Activated naive CD8-positive, alpha-beta T cell treated with anti-CD3 and anti-CD28 coated beads for 36 hours (primary cell): ENCODE measurements at regions not wholly inside any gene's neighbourhood (a gene's known extent, or its start where the extent isn't known, plus 50 kb on each side); places are given as distances from the start of the nearest gene placed in this dataset.

Experiments
- DNase-seq: peaks from one replicate; pipeline ENCODE4 v3.0.0; 2021
- H3K27ac Mint-ChIP-seq: one replicate; pipeline ENCODE4 v1.8.0; 2022; ENCODE audit warnings: mild to moderate bottlenecking, moderate library complexity, mixed read lengths
- H3K27me3 Mint-ChIP-seq: one replicate; pipeline ENCODE4 v1.8.0; 2022; ENCODE audit warnings: mild to moderate bottlenecking, mixed read lengths
- H3K36me3 Mint-ChIP-seq: one replicate; pipeline ENCODE4 v1.8.0; 2021; ENCODE audit warnings: mild to moderate bottlenecking, mixed read lengths
- H3K4me1 Mint-ChIP-seq: one replicate; pipeline ENCODE4 v1.8.0; 2021; ENCODE audit warnings: mixed read lengths
- H3K4me3 Mint-ChIP-seq: one replicate; pipeline ENCODE4 v1.8.0; 2022; ENCODE audit warnings: mild to moderate bottlenecking, moderate library complexity, mixed read lengths
- H3K9me3 Mint-ChIP-seq: one replicate; pipeline ENCODE4 v1.8.0; 2022; ENCODE audit warnings: mixed read lengths

DNA sequence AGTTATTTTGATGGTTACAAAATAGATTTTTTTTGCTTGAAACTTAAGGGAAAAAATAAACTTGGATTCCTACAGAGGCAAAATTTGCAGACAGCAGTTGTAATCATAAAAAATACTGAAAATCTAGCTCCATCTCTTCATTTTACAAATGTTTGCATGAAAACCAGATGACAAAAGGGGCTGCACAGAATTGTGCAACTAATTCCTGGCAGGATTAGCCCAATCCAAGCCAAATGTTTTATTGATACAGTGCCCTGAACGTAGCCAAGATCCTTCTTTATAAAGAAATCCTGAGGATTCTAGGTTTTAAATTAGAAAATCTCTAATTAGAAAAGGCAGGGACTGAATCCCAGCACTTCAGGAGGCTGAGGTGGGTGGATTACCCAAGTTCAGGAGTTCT, 356.4 kb upstream of the SEL1L start:
- no peaks in the 10 kb centered on the region for H3K27me3 Mint-ChIP-seq
- no peak overlapping the region for H3K27ac Mint-ChIP-seq
- peaks cover 9% of the 10 kb centered on the region for H3K9me3 Mint-ChIP-seq
- no peak overlapping the region for H3K4me3 Mint-ChIP-seq
- no peak for DNase-seq
- H3K36me3 Mint-ChIP-seq, result no peaks in the 10 kb centered on the region
- H3K4me1 Mint-ChIP-seq, result no peaks in the 10 kb centered on the region

DNA sequence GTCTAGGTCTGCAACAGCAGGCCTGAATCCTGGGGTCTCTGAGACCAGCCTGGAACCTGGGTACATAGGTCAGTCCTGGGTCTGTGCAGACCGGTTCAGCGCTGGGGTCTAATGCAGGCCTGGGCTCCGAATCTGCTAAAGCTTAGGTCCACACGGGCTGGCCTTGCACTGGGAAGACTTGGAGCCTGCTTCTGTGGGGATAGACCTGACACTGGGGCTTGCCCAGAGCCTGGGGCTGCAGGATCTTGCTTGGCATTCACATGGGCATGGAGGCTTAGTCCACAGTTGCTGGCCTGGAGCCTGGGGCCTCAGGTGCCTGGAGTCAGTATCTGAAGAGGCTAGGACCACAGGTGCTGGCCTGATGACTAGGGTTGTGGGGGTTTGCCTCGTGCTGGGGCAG, 369.8 kb upstream of the SEL1L start:
- DNase-seq, result no peak
- peaks cover 15% of the 10 kb centered on the region for H3K9me3 Mint-ChIP-seq
- H3K4me1 Mint-ChIP-seq, result no peaks in the 10 kb centered on the region
- H3K27me3 Mint-ChIP-seq, result no peaks in the 10 kb centered on the region
- H3K4me3 Mint-ChIP-seq, result no peak overlapping the region
- no peaks in the 10 kb centered on the region for H3K36me3 Mint-ChIP-seq
- H3K27ac Mint-ChIP-seq, result no peak overlapping the region

DNA sequence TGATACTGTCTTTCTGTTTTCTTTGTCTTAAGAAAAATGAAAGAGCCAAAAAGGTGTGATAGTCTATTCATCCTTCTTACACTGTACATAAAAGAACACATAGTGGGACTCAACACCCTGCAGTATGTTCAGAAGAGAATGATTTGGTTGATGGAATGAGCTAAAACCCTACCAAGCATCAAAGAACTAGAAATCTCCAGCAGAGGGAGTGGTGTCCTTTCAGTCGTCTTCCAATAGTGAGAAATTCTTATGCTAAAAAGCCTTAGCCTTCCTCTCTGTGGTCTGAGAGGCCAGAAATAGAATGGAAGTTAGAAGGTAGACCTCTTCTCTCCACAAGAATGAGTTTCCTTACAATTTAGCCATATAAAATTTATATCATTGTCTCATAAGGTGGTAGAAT, 393.4 kb upstream of the SEL1L start:
- Mint-ChIP-seq H3K27ac (no peak overlapping the region), H3K4me3 (no peak overlapping the region), H3K4me1 (no peaks in the 10 kb centered on the region), H3K36me3 (no peaks in the 10 kb centered on the region), H3K27me3 (peaks cover 4% of the 10 kb centered on the region), H3K9me3 (no peaks in the 10 kb centered on the region)
- no peak for DNase-seq

GRCh38 chr14:81931828-81932227, 398.2 kb upstream of the SEL1L start:
- Mint-ChIP-seq H3K4me1 (no peaks in the 10 kb centered on the region), H3K36me3 (no peaks in the 10 kb centered on the region), H3K27me3 (peaks cover 4% of the 10 kb centered on the region), H3K4me3 (no peak overlapping the region), H3K27ac (no peak overlapping the region), H3K9me3 (no peaks in the 10 kb centered on the region)
- no peak for DNase-seq

GRCh38 chr14:81936348-81936747, 402.7 kb upstream of the SEL1L start:
- Mint-ChIP-seq H3K9me3 (no peaks in the 10 kb centered on the region), H3K27me3 (no peaks in the 10 kb centered on the region), H3K4me3 (no peak overlapping the region), H3K4me1 (no peaks in the 10 kb centered on the region), H3K36me3 (no peaks in the 10 kb centered on the region), H3K27ac (no peak overlapping the region)
- DNase-seq, result no peak

DNA sequence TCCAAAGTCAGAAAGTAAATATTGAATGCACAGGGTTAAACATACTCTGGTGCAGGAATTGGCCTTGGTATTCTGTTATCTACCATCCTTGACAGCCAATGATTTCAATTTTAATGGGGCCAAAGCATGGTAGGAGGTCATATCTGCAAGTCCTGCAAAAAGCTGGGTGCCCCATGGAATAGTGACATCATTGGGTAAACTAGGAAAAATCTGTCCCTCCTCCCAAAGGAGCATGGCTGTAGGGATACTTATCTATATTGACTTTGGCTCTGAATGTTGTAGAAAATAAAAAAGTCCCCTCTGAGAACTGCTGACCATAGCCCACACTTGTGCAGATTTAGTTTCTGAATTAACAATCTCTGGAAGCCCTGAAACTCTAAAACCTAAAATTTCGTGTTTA, 403.2 kb upstream of the SEL1L start:
- Mint-ChIP-seq H3K4me3 (no peak overlapping the region), H3K36me3 (no peaks in the 10 kb centered on the region), H3K27ac (no peak overlapping the region), H3K4me1 (no peaks in the 10 kb centered on the region), H3K9me3 (no peaks in the 10 kb centered on the region), H3K27me3 (no peaks in the 10 kb centered on the region)
- no peak for DNase-seq

GRCh38 chr14:81938341-81938740, 404.7 kb upstream of the SEL1L start:
- H3K4me3 Mint-ChIP-seq, result no peak overlapping the region
- H3K27ac Mint-ChIP-seq, result no peak overlapping the region

GRCh38 chr14:81940651-81941050, 407.0 kb upstream of the SEL1L start:
- H3K9me3 Mint-ChIP-seq, result peaks cover 2% of the 10 kb centered on the region
- H3K36me3 Mint-ChIP-seq, result no peaks in the 10 kb centered on the region
- no peaks in the 10 kb centered on the region for H3K27me3 Mint-ChIP-seq
- H3K27ac Mint-ChIP-seq, result no peak overlapping the region
- H3K4me1 Mint-ChIP-seq, result no peaks in the 10 kb centered on the region
- no peak overlapping the region for H3K4me3 Mint-ChIP-seq
- DNase-seq, result no peak

More at GRCh38 chr14:81938341-81938740, 404.7 kb upstream of the SEL1L start:
- H3K4me1 Mint-ChIP-seq, result no peaks in the 10 kb centered on the region
- no peak for DNase-seq
- no peaks in the 10 kb centered on the region for H3K36me3 Mint-ChIP-seq
- peaks cover 2% of the 10 kb centered on the region for H3K9me3 Mint-ChIP-seq
- H3K27me3 Mint-ChIP-seq, result no peaks in the 10 kb centered on the region

- H3K27me3 Mint-ChIP-seq, result no peaks in the 10 kb centered on the region
- DNase-seq, result no peak
- no peaks in the 10 kb centered on the region for H3K4me1 Mint-ChIP-seq
- no peak overlapping the region for H3K4me3 Mint-ChIP-seq
- no peaks in the 10 kb centered on the region for H3K36me3 Mint-ChIP-seq
- no peak overlapping the region for H3K27ac Mint-ChIP-seq
- peaks cover 2% of the 10 kb centered on the region for H3K9me3 Mint-ChIP-seq
Observed at GRCh38 chr14:81942071-81942470, 408.4 kb upstream of the SEL1L start.

- Mint-ChIP-seq H3K4me1 (no peaks in the 10 kb centered on the region), H3K9me3 (peaks cover 2% of the 10 kb centered on the region), H3K4me3 (no peak overlapping the region), H3K27ac (no peak overlapping the region), H3K36me3 (no peaks in the 10 kb centered on the region), H3K27me3 (no peaks in the 10 kb centered on the region)
- no peak for DNase-seq
Observed at GRCh38 chr14:81946375-81946774, 412.7 kb upstream of the SEL1L start.

DNA sequence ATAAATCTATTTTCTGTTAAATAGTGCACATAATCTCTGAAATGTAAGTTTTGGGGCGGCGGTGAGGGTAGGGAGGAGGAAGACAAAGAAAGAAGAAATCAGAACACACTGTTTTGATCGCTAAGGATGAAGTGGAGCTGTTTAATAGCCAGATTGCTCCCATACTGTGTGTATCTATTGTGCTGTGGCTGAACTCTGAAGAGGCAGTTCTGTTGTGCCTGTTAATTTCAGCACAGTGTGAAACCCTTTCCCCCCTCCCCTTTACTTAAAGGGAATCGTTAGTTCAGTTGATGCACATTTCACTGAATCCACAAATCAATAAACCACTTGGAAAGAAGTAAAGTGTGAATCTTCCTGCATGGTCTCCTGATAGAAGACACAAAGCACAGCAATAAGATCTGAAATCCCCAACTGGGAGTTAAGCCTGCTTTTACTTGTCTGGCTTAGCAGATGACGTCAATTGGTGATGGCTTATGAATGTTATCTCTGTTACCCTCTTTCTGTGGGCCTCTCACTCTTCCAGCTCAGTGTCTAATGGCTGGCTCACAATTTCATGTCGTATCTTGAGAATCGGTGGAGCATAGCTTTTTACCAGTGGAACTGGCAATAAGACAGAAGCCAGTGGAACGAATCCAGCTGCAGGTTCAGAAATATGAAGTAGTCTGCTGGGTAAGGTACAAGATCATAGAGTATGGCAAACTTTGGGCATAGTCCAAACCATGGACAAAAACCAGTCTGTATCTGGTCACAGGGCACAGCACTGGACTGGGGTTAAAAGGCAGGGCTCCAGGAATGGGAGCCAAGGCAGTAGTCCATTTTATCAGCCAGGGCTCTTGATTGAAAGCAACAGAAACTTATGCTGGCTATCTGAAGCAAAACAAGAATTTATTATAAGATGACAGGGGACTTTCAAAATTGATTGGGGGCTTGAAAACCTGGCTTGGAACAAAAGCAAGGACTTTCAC, 413.5 kb upstream of the SEL1L start:
- no peaks in the 10 kb centered on the region for H3K4me1 Mint-ChIP-seq
- peaks cover 1% of the 10 kb centered on the region for H3K9me3 Mint-ChIP-seq
- no peak overlapping the region for H3K4me3 Mint-ChIP-seq
- H3K27me3 Mint-ChIP-seq, result no peaks in the 10 kb centered on the region
- no peak overlapping the region for H3K27ac Mint-ChIP-seq
- H3K36me3 Mint-ChIP-seq, result no peaks in the 10 kb centered on the region
- no peak for DNase-seq

GRCh38 chr14:81952917-81953316, 419.3 kb upstream of the SEL1L start:
- no peak for DNase-seq
- Mint-ChIP-seq H3K4me3 (no peak overlapping the region), H3K36me3 (no peaks in the 10 kb centered on the region), H3K27me3 (no peaks in the 10 kb centered on the region), H3K9me3 (no peaks in the 10 kb centered on the region), H3K27ac (no peak overlapping the region), H3K4me1 (no peaks in the 10 kb centered on the region)

DNA sequence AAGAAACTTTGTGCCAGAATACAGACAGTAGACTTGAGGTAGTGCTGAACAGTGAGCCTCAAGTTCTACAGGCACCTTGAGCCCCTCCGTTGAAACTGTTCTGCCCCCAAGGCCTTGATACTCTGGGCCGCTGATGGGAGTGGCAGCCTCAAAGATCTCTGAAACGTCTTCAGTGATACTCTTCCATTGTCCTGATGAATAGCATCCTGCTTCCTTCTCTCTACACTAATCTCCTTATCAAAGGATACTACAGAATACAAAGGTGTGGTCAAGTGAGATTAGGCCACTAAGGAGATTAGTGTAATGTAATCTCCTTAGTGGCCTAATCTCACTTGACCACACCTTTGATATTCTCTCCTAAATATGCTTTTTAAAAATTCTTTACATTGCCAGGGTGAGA, 419.8 kb upstream of the SEL1L start:
- Mint-ChIP-seq H3K9me3 (no peaks in the 10 kb centered on the region), H3K4me3 (no peak overlapping the region), H3K27me3 (no peaks in the 10 kb centered on the region), H3K27ac (no peak overlapping the region), H3K4me1 (no peaks in the 10 kb centered on the region), H3K36me3 (no peaks in the 10 kb centered on the region)
- DNase-seq, result no peak

DNA sequence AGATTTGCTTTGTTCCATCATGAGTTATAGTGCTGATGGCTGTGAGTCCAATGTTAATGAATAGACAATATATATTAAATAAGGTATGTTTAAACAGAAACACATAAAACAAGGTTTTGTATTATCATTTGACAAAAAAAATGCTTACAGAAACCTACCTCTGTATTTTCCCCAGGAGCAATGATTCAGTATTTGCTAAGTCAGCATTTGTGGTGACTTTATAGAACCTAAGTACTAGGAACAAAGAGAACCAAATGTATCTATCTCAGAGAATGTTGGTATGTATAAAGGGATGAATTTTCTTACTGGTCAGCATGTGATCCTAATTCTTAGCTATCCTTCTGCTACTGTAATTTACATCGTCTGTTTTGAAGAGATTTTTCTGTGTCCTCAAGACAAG, 421.5 kb upstream of the SEL1L start:
- H3K9me3 Mint-ChIP-seq, result no peaks in the 10 kb centered on the region
- DNase-seq, result no peak
- no peaks in the 10 kb centered on the region for H3K27me3 Mint-ChIP-seq
- no peaks in the 10 kb centered on the region for H3K4me1 Mint-ChIP-seq
- no peaks in the 10 kb centered on the region for H3K36me3 Mint-ChIP-seq
- no peak overlapping the region for H3K4me3 Mint-ChIP-seq
- H3K27ac Mint-ChIP-seq, result no peak overlapping the region

- Mint-ChIP-seq H3K27ac (no peak overlapping the region), H3K4me3 (no peak overlapping the region), H3K4me1 (no peaks in the 10 kb centered on the region), H3K36me3 (no peaks in the 10 kb centered on the region), H3K27me3 (no peaks in the 10 kb centered on the region), H3K9me3 (no peaks in the 10 kb centered on the region)
- no peak for DNase-seq
Observed at GRCh38 chr14:81960781-81961180, 427.1 kb upstream of the SEL1L start.

- no peak for DNase-seq
- Mint-ChIP-seq H3K4me3 (no peak overlapping the region), H3K9me3 (peaks cover 15% of the 10 kb centered on the region), H3K36me3 (no peaks in the 10 kb centered on the region), H3K27ac (no peak overlapping the region), H3K27me3 (no peaks in the 10 kb centered on the region), H3K4me1 (no peaks in the 10 kb centered on the region)
Observed at GRCh38 chr14:81963846-81964245, 430.2 kb upstream of the SEL1L start.
